NCI-H2171 (cell line): ENCODE measurements at regions not wholly inside any gene's neighbourhood (a gene's known extent, or its start where the extent isn't known, plus 50 kb on each side); places are given as distances from the start of the nearest gene placed in this dataset.
"Not testable (repeated sequence)": the region's sequence is repeated elsewhere in the genome, so short reads cannot be mapped to it uniquely, and the experiment has no call there.

Experiments used
- DNase-seq: peaks from one replicate; lab custom pipeline; 2025; lab: John Stamatoyannopoulos, UW

- DNase-seq = no peak
Observed at GRCh38 chr19:30276883-30277280, 95.3 kb upstream of the ZNF536 start.

GRCh38 chr19:30277941-30278881 is 94.0 kb upstream of the ZNF536 start:
- no peak for DNase-seq

- DNase-seq = no peak
Observed at GRCh38 chr19:30278882-30279254, 93.3 kb upstream of the ZNF536 start.

GRCh38 chr19:30280018-30280417 is 92.2 kb upstream of the ZNF536 start:
- DNase-seq = no peak

- no peak for DNase-seq
Observed at GRCh38 chr19:30281906-30282305, 90.3 kb upstream of the ZNF536 start.

GRCh38 chr19:30283556-30283955 is 88.6 kb upstream of the ZNF536 start:
- DNase-seq = no peak

- no peak for DNase-seq
Observed at GRCh38 chr19:30284209-30284608, 88.0 kb upstream of the ZNF536 start.

GRCh38 chr19:30284885-30285284 is 87.3 kb upstream of the ZNF536 start:
- DNase-seq = no peak

GRCh38 chr19:30286378-30286777 is 85.8 kb upstream of the ZNF536 start:
- DNase-seq = no peak

GRCh38 chr19:30287259-30287658 is 84.9 kb upstream of the ZNF536 start:
- no peak for DNase-seq

GRCh38 chr19:30287973-30288372 is 84.2 kb upstream of the ZNF536 start:
- DNase-seq = no peak

GRCh38 chr19:30288911-30289310 is 83.3 kb upstream of the ZNF536 start:
- DNase-seq = no peak

- no peak for DNase-seq
Observed at GRCh38 chr19:30289336-30289735, 82.8 kb upstream of the ZNF536 start.

- not testable (repeated sequence) for DNase-seq
Observed at GRCh38 chr19:30290805-30291204, 81.4 kb upstream of the ZNF536 start.

GRCh38 chr19:30293051-30293785 is 79.0 kb upstream of the ZNF536 start:
- no peak for DNase-seq

- DNase-seq = no peak
Observed at GRCh38 chr19:30297969-30298368, 74.2 kb upstream of the ZNF536 start.

- DNase-seq = no peak
Observed at GRCh38 chr19:30303131-30303654, 69.0 kb upstream of the ZNF536 start.

- DNase-seq = no peak
Observed at GRCh38 chr19:30304540-30304939, 67.6 kb upstream of the ZNF536 start.

- no peak for DNase-seq
Observed at GRCh38 chr19:30305346-30306060, 66.7 kb upstream of the ZNF536 start.

GRCh38 chr19:30307191-30307974 is 64.8 kb upstream of the ZNF536 start:
- peak; percentile 10 for DNase-seq

GRCh38 chr19:30309176-30309575 is 63.0 kb upstream of the ZNF536 start:
- DNase-seq = no peak
